DOHH2 (cell line): ENCODE measurements at regions not wholly inside any gene's neighbourhood (a gene's known extent, or its start where the extent isn't known, plus 50 kb on each side); places are given as distances from the start of the nearest gene placed in this dataset.

ENCODE experiments used
- H3F3A ChIP-seq: fragments of 200-600 bp; sonication (generic), shearing (Covaris generic); 2 replicates; pipeline ENCODE4 v1.6.0; 2016; ENCODE audit warnings: antibody characterized with exemption, mild to moderate bottlenecking; ENCODE audit not compliant: control insufficient read depth, insufficient read depth
- H3K27ac ChIP-seq: fragments of 200-600 bp; sonication (generic); 2 replicates; pipeline ENCODE4 v1.5.1; 2014; ENCODE audit warnings: low read depth, mild to moderate bottlenecking, low read length, moderate library complexity
- H3K27me3 ChIP-seq: fragments of 200-600 bp; sonication (generic); 2 replicates; pipeline ENCODE4 v1.6.1; 2014; ENCODE audit warnings: mild to moderate bottlenecking, low read length, mixed read lengths; ENCODE audit not compliant: control insufficient read depth
- H3K36me3 ChIP-seq: fragments of 200-600 bp; sonication (generic); 2 replicates; pipeline ENCODE4 v1.6.1; 2014; ENCODE audit warnings: mild to moderate bottlenecking, low read length, moderate library complexity, mixed read lengths; ENCODE audit not compliant: control insufficient read depth
- H3K4me1 ChIP-seq: fragments of 200-600 bp; sonication (generic); 2 replicates; pipeline ENCODE4 v1.6.1; 2014; ENCODE audit warnings: mild to moderate bottlenecking, low read length, mixed read lengths; ENCODE audit not compliant: control insufficient read depth
- H3K4me2 ChIP-seq: fragments of 200-600 bp; sonication (generic); 2 replicates; pipeline ENCODE4 v1.6.0; 2014; ENCODE audit warnings: mild to moderate bottlenecking, low read length, moderate library complexity
- H3K4me3 ChIP-seq: fragments of 200-600 bp; sonication (generic); 2 replicates; pipeline ENCODE4 v1.5.1; 2014; ENCODE audit warnings: mild to moderate bottlenecking, low read length, mixed read lengths
- H3K79me2 ChIP-seq: fragments of 200-600 bp; sonication (generic); 2 replicates; pipeline ENCODE4 v1.6.1; 2014; ENCODE audit warnings: mild to moderate bottlenecking, low read length, mixed read lengths; ENCODE audit not compliant: control insufficient read depth
- H3K9me2 ChIP-seq: fragments of 200-600 bp; sonication (generic); replicated peaks from 2 replicates; pipeline ENCODE4 v1.6.1; 2014; ENCODE audit warnings: mild to moderate bottlenecking, low read length, mixed read lengths; ENCODE audit not compliant: control insufficient read depth
- H3K9me3 ChIP-seq: fragments of 200-600 bp; sonication (generic); 2 replicates; pipeline ENCODE4 v1.6.1; 2014; ENCODE audit warnings: antibody characterized with exemption, low read length, mixed read lengths; ENCODE audit not compliant: control insufficient read depth, insufficient read depth
- H4K20me1 ChIP-seq: fragments of 200-600 bp; sonication (generic); 2 replicates; pipeline ENCODE4 v1.6.0; 2014; ENCODE audit warnings: low read depth, mild to moderate bottlenecking, antibody characterized with exemption, low read length, moderate library complexity; ENCODE audit not compliant: control insufficient read depth, insufficient read depth
- CTCF ChIP-seq: fragments of 200-600 bp; sonication (generic); IDR thresholded peaks from one replicate; pipeline ENCODE4 v1.5.1; 2014; ENCODE audit warnings: antibody characterized with exemption, mild to moderate bottlenecking, low read depth, low read length; ENCODE audit not compliant: poor library complexity, severe bottlenecking
- EZH2phosphoT487 ChIP-seq: fragments of 200-600 bp; sonication (generic); IDR thresholded peaks from 2 replicates; pipeline ENCODE4 v1.6.1; 2017; ENCODE audit warnings: borderline replicate concordance, mild to moderate bottlenecking, antibody characterized with exemption, low read length, moderate library complexity, mixed read lengths

- no peaks in the 10 kb centered on the region for H3K36me3 ChIP-seq
- H3K27me3 ChIP-seq: no peaks in the 10 kb centered on the region
- TF ChIP-seq EZH2phosphoT487 (no peak), CTCF (no peak)
- no peak overlapping the region for H3K4me2 ChIP-seq
- H3K4me3 ChIP-seq: no peak overlapping the region
- H3F3A ChIP-seq: no peaks in the 10 kb centered on the region
- H4K20me1 ChIP-seq: no peaks in the 10 kb centered on the region
- no peaks in the 10 kb centered on the region for H3K4me1 ChIP-seq
- H3K27ac ChIP-seq: no peak overlapping the region
- no peaks in the 10 kb centered on the region for H3K9me2 ChIP-seq
- no peaks in the 10 kb centered on the region for H3K79me2 ChIP-seq
- no peaks in the 10 kb centered on the region for H3K9me3 ChIP-seq
These were observed 311.7 kb downstream of the VPS13C start for GRCh38 chr15:61748529-61748928.

GRCh38 chr15:61746589-61746988 is 313.7 kb downstream of the VPS13C start:
- H4K20me1 ChIP-seq: no peaks in the 10 kb centered on the region
- H3K9me3 ChIP-seq: no peaks in the 10 kb centered on the region
- no peaks in the 10 kb centered on the region for H3K36me3 ChIP-seq
- H3F3A ChIP-seq: no peaks in the 10 kb centered on the region
- TF ChIP-seq CTCF: no peak
- TF ChIP-seq EZH2phosphoT487: no peak
- no peaks in the 10 kb centered on the region for H3K27me3 ChIP-seq
- no peaks in the 10 kb centered on the region for H3K4me1 ChIP-seq
- no peaks in the 10 kb centered on the region for H3K9me2 ChIP-seq
- H3K27ac ChIP-seq: no peak overlapping the region
- no peak overlapping the region for H3K4me2 ChIP-seq
- no peak overlapping the region for H3K4me3 ChIP-seq
- no peaks in the 10 kb centered on the region for H3K79me2 ChIP-seq

DNA sequence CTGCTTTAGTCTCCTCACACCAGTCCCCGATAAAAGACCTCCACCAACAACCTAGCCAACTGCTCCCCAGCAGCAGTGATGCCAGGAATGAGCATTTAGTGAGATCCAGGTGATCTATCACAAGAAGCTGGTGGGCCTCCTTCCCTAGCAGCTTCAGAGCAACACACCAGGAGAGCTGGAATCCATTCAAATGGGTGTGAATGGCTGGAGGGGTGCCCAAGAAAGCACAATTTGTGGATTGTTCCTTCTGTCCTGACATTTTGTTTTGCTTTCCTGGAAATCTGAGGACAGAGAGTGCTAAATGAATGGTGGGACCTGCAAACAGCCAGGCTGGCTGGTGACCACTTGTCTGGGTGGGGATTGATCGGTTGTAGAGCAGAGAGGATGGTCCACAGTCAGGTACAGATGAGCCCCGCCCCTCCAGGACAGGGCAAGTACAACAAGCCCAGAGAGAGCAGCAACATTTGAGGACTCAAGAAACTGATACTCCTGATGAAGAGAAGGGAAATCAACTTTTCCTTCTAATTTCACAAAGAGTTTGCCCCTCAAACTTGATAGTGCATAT is 316.8 kb downstream of the VPS13C start:
- Histone ChIP-seq H3K79me2 (no peaks in the 10 kb centered on the region), H3K27ac (no peak overlapping the region), H3K27me3 (no peaks in the 10 kb centered on the region), H3K9me3 (no peaks in the 10 kb centered on the region), H3K4me3 (no peak overlapping the region), H4K20me1 (no peaks in the 10 kb centered on the region), H3K4me2 (no peak overlapping the region), H3F3A (no peaks in the 10 kb centered on the region), H3K4me1 (no peaks in the 10 kb centered on the region), H3K9me2 (no peaks in the 10 kb centered on the region), H3K36me3 (no peaks in the 10 kb centered on the region)
- TF ChIP-seq CTCF: no peak
- TF ChIP-seq EZH2phosphoT487: no peak
